ENCODE measurements at regions not wholly inside any gene's neighbourhood (a gene's known extent, or its start where the extent isn't known, plus 50 kb on each side); places are given as distances from the start of the nearest gene placed in this dataset.
"Not testable (repeated sequence)": the region's sequence is repeated elsewhere in the genome, so short reads cannot be mapped to it uniquely, and the experiment has no call there.

GRCh38 chr6:3916749-3917148 is 67.6 kb downstream of the FAM50B start:
- TF ChIP-seq CTCF (IDR thresholded peaks at IDR 0.05; ENCODE audit: low read depth, low read length, poor library complexity, severe bottlenecking); EZH2phosphoT487 (IDR thresholded peaks at IDR 0.05; ENCODE audit: borderline replicate concordance, low read length): not testable (repeated sequence)

Measured in DOHH2 (cell line).